ENCODE measurements at regions not wholly inside any gene's neighbourhood (a gene's known extent, or its start where the extent isn't known, plus 50 kb on each side); places are given as distances from the start of the nearest gene placed in this dataset.

DNA sequence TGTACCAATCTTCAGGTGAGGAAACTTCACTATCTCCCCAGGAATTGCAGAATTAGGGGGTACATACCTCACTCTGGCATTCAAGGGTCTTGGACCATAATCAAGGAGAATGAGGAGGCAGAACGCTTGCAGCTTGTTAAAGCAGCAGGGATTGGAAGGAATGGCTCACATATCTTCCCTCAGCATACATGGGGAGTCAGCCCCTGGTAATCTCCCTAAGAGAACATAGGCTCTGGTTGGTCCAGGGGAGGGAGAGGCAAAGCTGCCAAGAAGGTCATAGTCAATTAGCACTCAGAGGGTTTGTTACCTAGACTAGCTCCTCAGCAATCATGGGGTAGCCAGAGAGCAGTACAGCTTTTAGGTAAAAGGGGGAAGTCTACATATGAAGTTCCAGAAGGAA, 256.8 kb downstream of the INSC start:
- Histone ChIP-seq H3K4me1 (no peaks in the 10 kb centered on the region), H3K9me3 (no peaks in the 10 kb centered on the region), H3K27me3 (no peaks in the 10 kb centered on the region), H3K27ac (no peak overlapping the region), H3K4me3 (replicated peaks in 1 of 3) (no peak overlapping the region), H3K36me3 (no peaks in the 10 kb centered on the region)
- no peak for DNase-seq
- no peak for TF ChIP-seq POLR2A (IDR thresholded peaks at IDR 0.05)
- TF ChIP-seq, protein P1, sequence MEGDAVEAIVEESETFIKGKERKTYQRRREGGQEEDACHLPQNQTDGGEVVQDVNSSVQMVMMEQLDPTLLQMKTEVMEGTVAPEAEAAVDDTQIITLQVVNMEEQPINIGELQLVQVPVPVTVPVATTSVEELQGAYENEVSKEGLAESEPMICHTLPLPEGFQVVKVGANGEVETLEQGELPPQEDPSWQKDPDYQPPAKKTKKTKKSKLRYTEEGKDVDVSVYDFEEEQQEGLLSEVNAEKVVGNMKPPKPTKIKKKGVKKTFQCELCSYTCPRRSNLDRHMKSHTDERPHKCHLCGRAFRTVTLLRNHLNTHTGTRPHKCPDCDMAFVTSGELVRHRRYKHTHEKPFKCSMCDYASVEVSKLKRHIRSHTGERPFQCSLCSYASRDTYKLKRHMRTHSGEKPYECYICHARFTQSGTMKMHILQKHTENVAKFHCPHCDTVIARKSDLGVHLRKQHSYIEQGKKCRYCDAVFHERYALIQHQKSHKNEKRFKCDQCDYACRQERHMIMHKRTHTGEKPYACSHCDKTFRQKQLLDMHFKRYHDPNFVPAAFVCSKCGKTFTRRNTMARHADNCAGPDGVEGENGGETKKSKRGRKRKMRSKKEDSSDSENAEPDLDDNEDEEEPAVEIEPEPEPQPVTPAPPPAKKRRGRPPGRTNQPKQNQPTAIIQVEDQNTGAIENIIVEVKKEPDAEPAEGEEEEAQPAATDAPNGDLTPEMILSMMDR (IDR thresholded peaks at IDR 0.05), result no peak
- intact Hi-C loops (cut with DNase I), result no loop called here
- 54 to 60% methylated on average over 1 of the region's 1 CpG for WGBS, 2 donors

- Histone ChIP-seq H3K4me1 (no peaks in the 10 kb centered on the region), H3K36me3 (no peaks in the 10 kb centered on the region), H3K27me3 (no peaks in the 10 kb centered on the region), H3K4me3 (replicated peaks in 1 of 3) (no peak overlapping the region), H3K9me3 (no peaks in the 10 kb centered on the region), H3K27ac (no peak overlapping the region)
- intact Hi-C loops (cut with DNase I), result no loop called here
- 74 to 77% methylated on average over 2 of the region's 2 CpGs for WGBS, 2 donors
- TF ChIP-seq, protein P1 (IDR thresholded peaks at IDR 0.05), result no peak
- no peak for TF ChIP-seq POLR2A (IDR thresholded peaks at IDR 0.05)
- no peak for DNase-seq
Measured at GRCh38 chr11:15374418-15374817, 259.7 kb downstream of the INSC start.

DNA sequence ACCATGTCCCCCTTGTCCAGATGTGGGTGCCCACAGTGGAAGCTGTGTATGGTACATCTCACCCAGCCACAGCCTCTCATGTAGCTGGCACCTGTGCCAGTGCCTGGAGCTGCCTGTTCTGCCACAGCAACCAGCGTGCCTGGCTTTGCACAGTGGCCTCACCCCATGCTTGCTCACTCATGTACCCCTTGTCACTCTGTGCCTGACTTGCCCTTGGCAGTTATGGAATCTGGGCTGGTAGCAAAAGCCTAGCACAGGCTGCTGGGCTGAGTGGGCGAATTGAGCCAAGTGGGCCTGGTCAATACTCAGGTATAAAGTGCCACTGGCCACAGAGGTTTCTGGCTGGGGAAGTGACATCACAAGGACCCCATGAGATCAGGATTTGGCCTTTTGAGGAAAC, 264.2 kb downstream of the INSC start:
- TF ChIP-seq, protein P1 (IDR thresholded peaks at IDR 0.05), result no peak
- no peak for TF ChIP-seq POLR2A (IDR thresholded peaks at IDR 0.05)
- no peak for DNase-seq
- Histone ChIP-seq H3K9me3 (no peaks in the 10 kb centered on the region), H3K27me3 (no peaks in the 10 kb centered on the region), H3K4me1 (no peaks in the 10 kb centered on the region), H3K4me3 (replicated peaks in 1 of 3) (no peak overlapping the region), H3K36me3 (no peaks in the 10 kb centered on the region), H3K27ac (no peak overlapping the region)
- 100% methylated on average over 2 of the region's 2 CpGs for WGBS, 2 donors
- intact Hi-C loops (cut with DNase I), result no loop called here

GRCh38 chr11:15379483-15379882, 264.8 kb downstream of the INSC start:
- Histone ChIP-seq H3K4me1 (no peaks in the 10 kb centered on the region), H3K4me3 (replicated peaks in 1 of 3) (no peak overlapping the region), H3K27me3 (no peaks in the 10 kb centered on the region), H3K9me3 (no peaks in the 10 kb centered on the region), H3K36me3 (no peaks in the 10 kb centered on the region), H3K27ac (no peak overlapping the region)
- no peak for TF ChIP-seq POLR2A (IDR thresholded peaks at IDR 0.05)
- TF ChIP-seq, protein P1 (IDR thresholded peaks at IDR 0.05), result no peak
- intact Hi-C loops (cut with DNase I), result no loop called here
- DNase-seq, result no peak
- 91 to 96% methylated on average over 4 of the region's 4 CpGs for WGBS, 2 donors

GRCh38 chr11:15390857-15391256, 276.1 kb downstream of the INSC start:
- intact Hi-C loops (cut with DNase I), result no loop called here
- H3K36me3 ChIP-seq, result no peaks in the 10 kb centered on the region
- WGBS, 2 donors, result 56 to 71% methylated on average over 1 of the region's 1 CpG
- no peak overlapping the region for H3K4me3 ChIP-seq (replicated peaks in 1 of 3)
- H3K27ac ChIP-seq, result no peak overlapping the region
- TF ChIP-seq POLR2A (IDR thresholded peaks at IDR 0.05), result no peak
- TF ChIP-seq, protein P1 (IDR thresholded peaks at IDR 0.05), result no peak
- no peaks in the 10 kb centered on the region for H3K4me1 ChIP-seq
- H3K9me3 ChIP-seq, result no peaks in the 10 kb centered on the region
- no peak for DNase-seq
- H3K27me3 ChIP-seq, result no peaks in the 10 kb centered on the region
